ENCODE measurements at regions not wholly inside any gene's neighbourhood (a gene's known extent, or its start where the extent isn't known, plus 50 kb on each side); places are given as distances from the start of the nearest gene placed in this dataset.
"Not testable (repeated sequence)": the region's sequence is repeated elsewhere in the genome, so short reads cannot be mapped to it uniquely, and the experiment has no call there.

GRCh38 chr14:55899531-55899930, 218.7 kb upstream of the PELI2 start:
- no peak for DNase-seq (ENCODE audit: low read depth)

DNA sequence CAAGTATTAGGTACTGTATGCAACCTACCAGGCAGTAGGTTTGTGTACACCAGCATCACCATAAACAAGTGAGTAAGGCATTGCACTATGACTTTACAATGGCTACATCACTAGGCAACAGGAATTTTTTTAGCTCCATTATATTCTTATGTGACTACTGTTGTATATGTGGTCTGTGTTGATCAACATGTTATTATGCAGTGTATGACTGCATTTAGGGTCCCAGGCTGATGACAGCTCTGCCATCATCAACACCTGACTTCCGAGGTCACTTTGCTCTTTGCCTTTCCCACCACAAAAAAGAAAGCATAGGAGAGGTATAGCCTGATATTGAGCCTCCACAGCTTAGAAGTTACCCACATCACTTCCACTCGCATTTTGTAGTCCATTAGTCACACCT, 217.5 kb upstream of the PELI2 start:
- DNase-seq (ENCODE audit: low read depth), result no peak

DNA sequence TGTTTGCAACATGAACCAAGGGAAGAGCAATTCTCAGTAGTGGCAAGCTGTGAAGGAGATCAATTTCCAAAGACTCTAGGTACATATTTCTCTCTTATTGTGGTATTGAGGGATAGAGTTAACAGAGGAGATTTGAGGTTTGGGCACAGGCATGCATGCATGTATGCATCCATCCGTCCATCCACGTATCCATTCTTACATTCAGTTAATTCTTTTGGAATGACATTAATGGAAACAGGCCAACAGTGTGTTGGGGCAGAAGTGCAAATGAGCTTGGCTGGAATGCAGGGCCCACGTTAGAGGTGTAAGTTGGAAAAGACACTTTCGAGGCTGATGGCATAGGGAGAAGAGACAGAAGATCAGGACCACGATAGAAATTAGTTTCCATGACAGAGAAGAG, 216.9 kb upstream of the PELI2 start:
- no peak for DNase-seq (ENCODE audit: low read depth)

GRCh38 chr14:55902241-55902640, 216.0 kb upstream of the PELI2 start:
- DNase-seq (ENCODE audit: low read depth), result no peak

DNA sequence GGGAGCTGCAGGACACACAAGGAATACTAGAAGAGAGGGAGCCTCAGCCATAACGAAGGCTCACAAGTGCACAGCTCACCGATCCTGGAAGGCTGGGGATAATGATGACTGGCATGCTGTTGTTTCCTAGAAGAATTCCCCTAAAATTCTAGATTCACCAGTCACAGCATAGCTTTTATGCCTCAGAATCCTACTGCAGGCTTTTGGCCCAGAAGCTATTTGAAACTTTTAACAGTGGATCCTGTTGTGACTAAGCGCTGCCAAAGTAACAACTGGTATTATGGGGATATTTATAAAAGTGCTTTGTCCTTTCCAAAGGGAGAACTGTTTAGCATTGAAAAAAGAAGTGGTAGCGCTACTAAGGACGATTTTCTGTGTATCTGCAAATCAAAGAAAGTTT, 214.1 kb upstream of the PELI2 start:
- DNase-seq (ENCODE audit: low read depth), result no peak

GRCh38 chr14:55908106-55908505, 210.1 kb upstream of the PELI2 start:
- DNase-seq (ENCODE audit: low read depth), result no peak

DNA sequence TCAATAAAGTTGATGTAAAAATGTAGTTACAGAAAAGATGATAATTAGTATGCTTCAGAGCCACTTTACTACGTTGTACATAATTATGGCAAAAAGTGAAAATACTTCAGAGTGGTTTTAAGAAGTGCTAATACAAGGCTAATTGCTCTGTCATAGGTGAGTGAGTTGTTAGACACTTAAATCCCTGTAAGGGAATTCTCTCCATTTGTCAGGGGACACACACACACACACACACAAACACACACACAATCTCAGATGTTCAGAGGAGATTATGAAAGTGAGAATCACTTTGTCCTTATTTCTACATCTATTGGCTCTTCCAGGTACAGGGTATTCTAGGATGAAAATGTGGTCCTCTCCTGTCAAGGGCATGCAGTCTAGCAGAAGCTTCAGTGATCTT, 208.3 kb upstream of the PELI2 start:
- DNase-seq (ENCODE audit: low read depth), result no peak

DNA sequence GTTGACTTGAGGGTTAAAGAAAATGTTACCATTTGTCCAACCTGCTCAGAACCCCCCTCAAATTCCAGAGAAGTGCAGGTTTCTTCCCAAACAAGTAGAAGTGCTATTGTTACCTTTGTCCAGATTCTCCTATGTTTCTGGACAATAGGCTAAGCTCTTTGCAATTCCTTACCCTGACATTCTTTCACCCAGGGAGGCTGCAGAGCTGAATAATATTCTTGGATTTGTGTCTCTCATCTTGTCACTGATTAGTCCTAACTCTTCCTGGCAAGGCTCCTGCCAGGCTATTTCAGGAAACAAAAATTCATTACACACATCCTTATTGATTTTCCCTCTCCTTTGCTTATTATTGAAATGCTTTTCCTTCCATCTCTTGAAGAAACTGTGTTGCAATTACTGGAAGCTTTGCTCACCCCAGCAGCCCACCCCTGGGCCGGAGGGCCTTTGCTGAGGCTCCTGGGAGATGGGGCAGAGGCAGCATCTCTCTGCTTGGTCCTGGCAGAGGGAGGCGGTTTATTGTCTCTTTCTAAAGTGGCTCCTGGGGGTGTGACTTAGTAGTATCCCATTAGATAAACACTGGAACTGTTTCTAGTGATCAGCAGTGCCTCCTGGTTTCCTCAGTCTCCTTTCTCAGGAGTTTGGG, 207.5 kb upstream of the PELI2 start:
- no peak for DNase-seq (ENCODE audit: low read depth)

- DNase-seq (ENCODE audit: low read depth), result no peak
Measured at GRCh38 chr14:55911776-55912175, 206.4 kb upstream of the PELI2 start.

- no peak for DNase-seq (ENCODE audit: low read depth)
Measured at GRCh38 chr14:55912344-55912743, 205.9 kb upstream of the PELI2 start.

- no peak for DNase-seq (ENCODE audit: low read depth)
Measured at GRCh38 chr14:55913324-55914025, 204.7 kb upstream of the PELI2 start.

DNA sequence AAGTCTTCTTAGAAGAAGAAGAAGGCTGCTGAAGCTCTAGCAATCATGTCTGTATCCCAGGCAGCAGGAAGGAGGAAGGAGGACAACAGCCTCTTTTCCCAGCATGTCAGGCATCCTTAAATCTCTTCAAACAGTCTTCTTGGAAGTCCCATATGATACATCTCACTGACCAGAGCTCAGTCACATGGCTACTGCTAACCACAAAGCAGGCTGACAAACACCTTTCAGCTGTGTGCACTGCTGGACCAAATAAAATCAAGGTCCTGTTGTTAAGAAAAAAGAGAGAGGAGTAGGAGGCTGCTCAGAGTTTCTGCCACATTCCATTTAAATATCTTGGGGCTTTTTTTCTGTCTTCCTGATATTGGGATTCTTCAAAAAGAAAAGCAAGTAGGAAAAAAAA, 203.4 kb upstream of the PELI2 start:
- no peak for DNase-seq (ENCODE audit: low read depth)

DNA sequence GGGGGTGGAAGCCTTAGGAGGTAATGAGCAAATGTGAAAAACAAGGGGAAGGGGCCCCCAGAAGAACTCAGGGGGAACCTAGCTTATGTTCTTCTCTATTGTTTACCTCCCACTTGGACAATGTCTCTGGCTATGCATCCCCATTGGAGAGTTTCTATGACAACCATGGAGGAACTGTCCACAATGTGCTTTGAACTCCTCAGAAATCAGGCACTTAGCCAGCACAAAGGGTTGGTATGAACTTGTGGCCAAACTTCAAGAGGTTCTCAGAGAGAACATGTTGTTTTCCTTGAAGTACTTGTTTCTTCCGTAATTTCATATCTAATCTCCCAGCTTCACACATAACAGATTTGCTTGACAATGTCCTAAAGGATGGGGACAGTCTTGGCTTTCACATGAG, 202.8 kb upstream of the PELI2 start:
- DNase-seq (ENCODE audit: low read depth), result no peak

GRCh38 chr14:55919800-55920199, 198.4 kb upstream of the PELI2 start:
- DNase-seq (ENCODE audit: low read depth), result not testable (repeated sequence)

DNA sequence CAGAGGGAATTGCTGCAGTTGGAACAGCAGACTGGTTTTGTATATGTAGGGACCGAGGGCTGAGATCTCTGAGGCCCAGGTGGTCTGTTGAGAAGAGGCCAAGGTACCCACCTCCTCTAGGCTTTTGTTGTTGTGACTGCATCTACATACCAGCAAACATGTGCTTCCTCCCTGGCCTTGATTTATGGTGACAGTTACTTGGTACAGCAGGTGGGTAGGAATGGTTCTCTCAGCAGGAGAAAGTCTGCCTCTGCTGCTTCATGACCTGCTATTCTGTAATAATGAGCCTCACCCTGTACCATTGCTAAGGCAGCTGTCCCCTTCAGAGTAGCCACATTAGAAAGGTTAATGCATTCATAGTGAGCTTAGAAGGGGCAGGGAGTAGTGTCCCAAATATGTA, 196.7 kb upstream of the PELI2 start:
- DNase-seq (ENCODE audit: low read depth), result no peak

GRCh38 chr14:55926007-55926406, 192.2 kb upstream of the PELI2 start:
- no peak for DNase-seq (ENCODE audit: low read depth)

- DNase-seq (ENCODE audit: low read depth), result no peak
Measured at GRCh38 chr14:55927028-55927427, 191.2 kb upstream of the PELI2 start.

DNA sequence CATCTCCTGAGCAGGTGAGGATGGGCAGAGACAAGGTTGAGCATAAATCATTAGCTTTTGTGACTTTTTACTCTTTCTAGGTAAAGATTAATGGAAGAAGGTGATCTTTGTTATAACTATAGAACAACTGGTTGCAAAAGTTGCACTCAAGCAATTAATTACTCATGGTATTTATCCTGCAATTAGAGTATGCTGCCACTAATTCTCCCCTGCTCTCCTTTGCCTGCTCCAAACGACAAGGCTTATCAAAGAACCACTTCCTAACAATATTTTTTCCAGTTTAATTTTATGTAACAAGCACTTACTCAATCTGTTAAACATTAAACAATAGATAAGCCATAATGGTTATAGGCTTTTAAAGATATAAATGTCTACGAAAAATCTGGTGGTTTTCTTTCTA, 189.9 kb upstream of the PELI2 start:
- no peak for DNase-seq (ENCODE audit: low read depth)

- no peak for DNase-seq (ENCODE audit: low read depth)
Measured at GRCh38 chr14:55929136-55929535, 189.1 kb upstream of the PELI2 start.

GRCh38 chr14:55930016-55930784, 188.0 kb upstream of the PELI2 start:
- DNase-seq (ENCODE audit: low read depth), result no peak

- DNase-seq (ENCODE audit: low read depth), result no peak
Measured at GRCh38 chr14:55936691-55937090, 181.5 kb upstream of the PELI2 start.

DNA sequence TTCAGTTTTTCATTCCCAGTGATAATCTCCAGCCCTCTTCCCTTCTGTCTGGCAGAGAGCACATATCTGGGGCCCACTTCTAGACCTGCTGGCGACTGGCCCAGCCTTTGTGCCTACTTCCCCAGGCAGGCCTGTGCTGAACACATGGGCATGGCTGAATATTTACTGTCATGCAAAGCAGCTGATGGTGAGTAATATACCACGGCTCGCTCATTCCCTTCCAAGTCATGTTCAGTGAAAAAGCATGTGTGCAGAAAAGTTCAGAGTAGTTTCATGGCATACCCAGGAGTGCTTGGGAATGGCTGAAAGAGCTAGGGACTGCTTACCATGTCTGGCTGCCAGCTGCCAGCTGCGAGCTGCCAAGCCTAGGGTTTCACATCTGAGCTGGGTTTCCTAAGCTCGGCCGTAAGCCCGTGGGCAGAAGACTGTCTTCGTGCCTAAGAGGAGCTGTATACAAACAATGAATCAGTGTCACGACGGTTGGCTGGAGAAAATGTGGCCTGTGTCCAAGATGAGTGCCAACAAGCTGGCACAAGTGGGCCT, 179.9 kb upstream of the PELI2 start:
- DNase-seq (ENCODE audit: low read depth), result peak; percentile 8

GRCh38 chr14:55942076-55942654, 176.0 kb upstream of the PELI2 start:
- no peak for DNase-seq (ENCODE audit: low read depth)
